Progenitor cell of endocrine pancreas (in vitro differentiated cells): ENCODE measurements at regions not wholly inside any gene's neighbourhood (a gene's known extent, or its start where the extent isn't known, plus 50 kb on each side); places are given as distances from the start of the nearest gene placed in this dataset.

ENCODE experiments used
- DNase-seq: peaks from one replicate; pipeline ENCODE4 v3.0.0; 2021; ENCODE audit warnings: low spot score; ENCODE audit not compliant: unreplicated experiment
- H3K27ac Mint-ChIP-seq: 2 replicates; pipeline ENCODE4 v1.8.0; 2021; ENCODE audit warnings: mild to moderate bottlenecking, moderate library complexity, mixed read lengths
- H3K27me3 Mint-ChIP-seq: 2 replicates; pipeline ENCODE4 v1.8.0; 2021; ENCODE audit warnings: mixed read lengths
- H3K36me3 Mint-ChIP-seq: 2 replicates; pipeline ENCODE4 v1.8.0; 2022; ENCODE audit warnings: mixed read lengths; ENCODE audit not compliant: insufficient read depth
- H3K4me1 Mint-ChIP-seq: 2 replicates; pipeline ENCODE4 v1.8.0; 2021; ENCODE audit warnings: low read depth, mixed read lengths
- H3K4me3 Mint-ChIP-seq: 2 replicates; pipeline ENCODE4 v1.8.0; 2021; ENCODE audit warnings: low read depth, mild to moderate bottlenecking, moderate library complexity, mixed read lengths
- H3K9me3 Mint-ChIP-seq: 2 replicates; pipeline ENCODE4 v1.8.0; 2021; ENCODE audit warnings: low read depth, mixed read lengths
- CTCF ChIP-seq: fragments of 200-600 bp; sonication (generic); IDR thresholded peaks from one replicate; pipeline ENCODE4 v1.5.0; 2021; ENCODE audit warnings: antibody characterized with exemption, mild to moderate bottlenecking; ENCODE audit not compliant: unreplicated experiment

- Mint-ChIP-seq H3K36me3 (no peaks in the 10 kb centered on the region), H3K4me1 (no peaks in the 10 kb centered on the region), H3K9me3 (peaks cover 2% of the 10 kb centered on the region), H3K4me3 (no peak overlapping the region), H3K27ac (no peak overlapping the region), H3K27me3 (no peaks in the 10 kb centered on the region)
- DNase-seq: no peak
- no peak for TF ChIP-seq CTCF
These were observed 325.7 kb upstream of the GIMD1 start for GRCh38 chr4:106694232-106694631.

- TF ChIP-seq CTCF: peak; percentile 40
These were observed 323.2 kb upstream of the GIMD1 start for GRCh38 chr4:106691749-106692148.

GRCh38 chr4:106690487-106690886, 321.9 kb upstream of the GIMD1 start:
- no peak for TF ChIP-seq CTCF
- no peak for DNase-seq
- Mint-ChIP-seq H3K27me3 (no peaks in the 10 kb centered on the region), H3K4me3 (no peak overlapping the region), H3K27ac (no peak overlapping the region), H3K9me3 (no peaks in the 10 kb centered on the region), H3K36me3 (no peaks in the 10 kb centered on the region), H3K4me1 (no peaks in the 10 kb centered on the region)

More at GRCh38 chr4:106691749-106692148, 323.2 kb upstream of the GIMD1 start:
- no peaks in the 10 kb centered on the region for H3K4me1 Mint-ChIP-seq
- no peak overlapping the region for H3K4me3 Mint-ChIP-seq
- no peaks in the 10 kb centered on the region for H3K27me3 Mint-ChIP-seq
- no peaks in the 10 kb centered on the region for H3K9me3 Mint-ChIP-seq
- no peak overlapping the region for H3K27ac Mint-ChIP-seq
- DNase-seq: no peak
- H3K36me3 Mint-ChIP-seq: no peaks in the 10 kb centered on the region

- H3K4me3 Mint-ChIP-seq: no peak overlapping the region
- no peaks in the 10 kb centered on the region for H3K4me1 Mint-ChIP-seq
- no peak for TF ChIP-seq CTCF
- H3K27ac Mint-ChIP-seq: no peak overlapping the region
- H3K36me3 Mint-ChIP-seq: no peaks in the 10 kb centered on the region
- peaks cover under 1% of the 10 kb centered on the region for H3K9me3 Mint-ChIP-seq
- DNase-seq: no peak
- no peaks in the 10 kb centered on the region for H3K27me3 Mint-ChIP-seq
These were observed 318.4 kb upstream of the GIMD1 start for GRCh38 chr4:106687026-106687425.

- no peak for DNase-seq
- Mint-ChIP-seq H3K36me3 (no peaks in the 10 kb centered on the region), H3K27me3 (no peaks in the 10 kb centered on the region), H3K9me3 (peaks cover 3% of the 10 kb centered on the region), H3K4me1 (no peaks in the 10 kb centered on the region), H3K4me3 (no peak overlapping the region), H3K27ac (no peak overlapping the region)
- no peak for TF ChIP-seq CTCF
These were observed 312.9 kb upstream of the GIMD1 start for GRCh38 chr4:106681381-106681921.
